ENCODE measurements at regions not wholly inside any gene's neighbourhood (a gene's known extent, or its start where the extent isn't known, plus 50 kb on each side); places are given as distances from the start of the nearest gene placed in this dataset.
A peak's percentile ranks its signal among the peaks of the same experiment; 100 is the strongest.

GRCh38 chr12:83473408-83474095 is 786.8 kb downstream of the TMTC2 start:
- peaks cover 0 to 7% (median 0%) of the 10 kb centered on the region in 3 donors for H3K4me1 ChIP-seq
- 34 to 48% methylated on average over 3 of the region's 3 CpGs for WGBS, 2 donors
- ATAC-seq (peak in 2 of 4 donors; percentile 64 to 67), DNase-seq (no peak), FAIRE-seq (no peak)
- intact Hi-C loops (cut with DNase I) = no loop called here
- H3K4me3 ChIP-seq = no peak overlapping the region
- H3K27ac ChIP-seq = no peak overlapping the region
- no peaks in the 10 kb centered on the region for H3K36me3 ChIP-seq
- no peaks in the 10 kb centered on the region for H3K27me3 ChIP-seq
- TF ChIP-seq CTCF (IDR thresholded peaks at IDR 0.05) = no peak
- no peaks in the 10 kb centered on the region for H3K9me3 ChIP-seq

GRCh38 chr12:83472772-83473171 is 786.1 kb downstream of the TMTC2 start:
- intact Hi-C loops (cut with DNase I) = no loop called here

GRCh38 chr12:83472350-83472749 is 785.6 kb downstream of the TMTC2 start:
- Histone ChIP-seq H3K36me3 (no peaks in the 10 kb centered on the region), H3K9me3 (no peaks in the 10 kb centered on the region), H3K4me1 (peaks cover 0 to 7% (median 0%) of the 10 kb centered on the region in 3 donors), H3K4me3 (no peak overlapping the region), H3K27me3 (no peaks in the 10 kb centered on the region), H3K27ac (no peak overlapping the region)
- ATAC-seq (no peak), DNase-seq (no peak), FAIRE-seq (no peak)
- no peak for TF ChIP-seq CTCF (IDR thresholded peaks at IDR 0.05)
- intact Hi-C loops (cut with DNase I) = no loop called here
- 87 to 92% methylated on average over 4 of the region's 4 CpGs for WGBS, 2 donors

More at GRCh38 chr12:83472772-83473171, 786.1 kb downstream of the TMTC2 start:
- Histone ChIP-seq H3K4me1 (peaks cover 0 to 7% (median 0%) of the 10 kb centered on the region in 3 donors), H3K27ac (no peak overlapping the region), H3K36me3 (no peaks in the 10 kb centered on the region), H3K27me3 (no peaks in the 10 kb centered on the region), H3K9me3 (no peaks in the 10 kb centered on the region), H3K4me3 (no peak overlapping the region)
- FAIRE-seq (no peak), ATAC-seq (no peak), DNase-seq (no peak)
- 63 to 77% methylated on average over 3 of the region's 3 CpGs for WGBS, 2 donors
- no peak for TF ChIP-seq CTCF (IDR thresholded peaks at IDR 0.05)

- Histone ChIP-seq H3K27ac (no peak overlapping the region), H3K27me3 (no peaks in the 10 kb centered on the region), H3K9me3 (no peaks in the 10 kb centered on the region), H3K36me3 (no peaks in the 10 kb centered on the region), H3K4me3 (no peak overlapping the region), H3K4me1 (peaks cover 0 to 7% (median 0%) of the 10 kb centered on the region in 3 donors)
- DNase-seq (no peak), FAIRE-seq (no peak), ATAC-seq (no peak)
- intact Hi-C loops (cut with DNase I) = no loop called here
- 76 to 86% methylated on average over 6 of the region's 6 CpGs for WGBS, 2 donors
- TF ChIP-seq CTCF (IDR thresholded peaks at IDR 0.05) = no peak
Measured at GRCh38 chr12:83471341-83471740, 784.6 kb downstream of the TMTC2 start.

GRCh38 chr12:83470749-83471148 is 784.0 kb downstream of the TMTC2 start:
- TF ChIP-seq CTCF (IDR thresholded peaks at IDR 0.05) = no peak
- Histone ChIP-seq H3K36me3 (no peaks in the 10 kb centered on the region), H3K4me1 (peaks cover 0 to 7% (median 0%) of the 10 kb centered on the region in 3 donors), H3K27me3 (no peaks in the 10 kb centered on the region), H3K9me3 (no peaks in the 10 kb centered on the region), H3K4me3 (no peak overlapping the region), H3K27ac (no peak overlapping the region)
- intact Hi-C loops (cut with DNase I) = no loop called here
- FAIRE-seq (no peak), ATAC-seq (peak in 1 of 4 donors; percentile 28), DNase-seq (no peak)
- WGBS, 2 donors = 19 to 30% methylated on average over 3 of the region's 3 CpGs

All from pancreas (tissue), 10 donors.